GM19463 (cell line): ENCODE measurements at regions not wholly inside any gene's neighbourhood (a gene's known extent, or its start where the extent isn't known, plus 50 kb on each side); places are given as distances from the start of the nearest gene placed in this dataset.
"Not testable (repeated sequence)": the region's sequence is repeated elsewhere in the genome, so short reads cannot be mapped to it uniquely, and the experiment has no call there.

ENCODE experiments used
- ATAC-seq: cut with Tn5 transposase; IDR thresholded peaks from one replicate; pipeline ENCODE4 v1.9.1; 2021; ENCODE audit warnings: mild to moderate bottlenecking, moderate library complexity; ENCODE audit not compliant: unreplicated experiment

- no peak for ATAC-seq
Observed at GRCh38 chr21:22363504-22363903, 1365.3 kb downstream of the NCAM2 start.

DNA sequence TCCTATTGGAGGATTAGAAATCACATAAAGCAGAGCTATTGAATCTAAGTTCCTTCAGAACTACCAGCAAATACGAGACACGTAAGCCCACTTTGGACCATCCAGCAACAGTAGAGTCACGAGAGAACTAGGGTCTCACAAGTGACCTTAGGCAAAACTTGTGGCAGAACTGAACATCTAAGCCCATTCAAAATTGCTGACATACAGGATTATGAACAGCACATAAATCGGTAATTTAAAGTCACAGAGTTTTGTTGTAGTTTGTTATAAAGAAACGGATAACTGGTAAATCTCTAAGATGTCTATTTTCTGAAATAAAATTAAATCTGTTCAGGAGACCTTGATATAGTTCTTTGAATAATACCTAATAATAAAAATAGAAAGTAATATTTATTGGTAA, 1366.0 kb downstream of the NCAM2 start:
- no peak for ATAC-seq

- no peak for ATAC-seq
Observed at GRCh38 chr21:22374218-22374969, 1376.2 kb downstream of the NCAM2 start.

DNA sequence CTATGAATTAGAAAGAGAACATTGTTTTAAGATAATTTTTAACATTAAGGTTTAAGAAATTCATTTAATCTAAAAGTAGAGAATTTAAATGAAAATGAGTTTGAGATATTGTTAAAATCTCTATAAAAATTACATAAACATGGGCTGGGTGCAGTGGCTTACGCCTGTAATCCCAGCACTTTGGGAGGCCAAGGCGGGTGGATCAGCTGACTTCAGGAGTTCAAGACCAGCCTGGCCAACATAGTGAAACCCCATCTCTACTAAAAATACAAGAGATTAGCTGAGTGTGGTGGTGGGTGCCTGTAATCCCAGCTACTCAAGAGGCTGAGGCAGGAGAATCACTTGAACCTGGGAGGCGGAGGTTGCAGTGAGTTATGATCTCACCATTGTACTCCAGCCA, 1379.6 kb downstream of the NCAM2 start:
- ATAC-seq, result not testable (repeated sequence)

- no peak for ATAC-seq
Observed at GRCh38 chr21:22393324-22393723, 1395.1 kb downstream of the NCAM2 start.

DNA sequence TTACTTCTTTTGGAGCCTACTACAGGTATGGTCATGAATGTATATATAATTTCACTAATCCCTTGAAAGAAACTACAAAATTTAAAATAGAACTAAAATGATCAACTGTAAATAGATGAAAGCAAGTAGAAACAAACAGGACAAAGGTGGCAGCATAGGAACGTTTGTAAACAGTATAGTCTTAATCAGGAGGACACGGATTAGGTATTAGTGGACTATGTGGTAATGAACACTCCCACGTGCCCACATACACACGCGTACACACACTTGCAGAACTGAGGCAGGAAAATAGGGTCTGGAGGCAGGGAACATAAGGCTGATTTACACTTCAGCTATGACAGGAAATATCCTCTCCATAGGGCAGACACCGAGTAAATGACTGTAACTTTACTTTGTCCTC, 1397.8 kb downstream of the NCAM2 start:
- no peak for ATAC-seq

DNA sequence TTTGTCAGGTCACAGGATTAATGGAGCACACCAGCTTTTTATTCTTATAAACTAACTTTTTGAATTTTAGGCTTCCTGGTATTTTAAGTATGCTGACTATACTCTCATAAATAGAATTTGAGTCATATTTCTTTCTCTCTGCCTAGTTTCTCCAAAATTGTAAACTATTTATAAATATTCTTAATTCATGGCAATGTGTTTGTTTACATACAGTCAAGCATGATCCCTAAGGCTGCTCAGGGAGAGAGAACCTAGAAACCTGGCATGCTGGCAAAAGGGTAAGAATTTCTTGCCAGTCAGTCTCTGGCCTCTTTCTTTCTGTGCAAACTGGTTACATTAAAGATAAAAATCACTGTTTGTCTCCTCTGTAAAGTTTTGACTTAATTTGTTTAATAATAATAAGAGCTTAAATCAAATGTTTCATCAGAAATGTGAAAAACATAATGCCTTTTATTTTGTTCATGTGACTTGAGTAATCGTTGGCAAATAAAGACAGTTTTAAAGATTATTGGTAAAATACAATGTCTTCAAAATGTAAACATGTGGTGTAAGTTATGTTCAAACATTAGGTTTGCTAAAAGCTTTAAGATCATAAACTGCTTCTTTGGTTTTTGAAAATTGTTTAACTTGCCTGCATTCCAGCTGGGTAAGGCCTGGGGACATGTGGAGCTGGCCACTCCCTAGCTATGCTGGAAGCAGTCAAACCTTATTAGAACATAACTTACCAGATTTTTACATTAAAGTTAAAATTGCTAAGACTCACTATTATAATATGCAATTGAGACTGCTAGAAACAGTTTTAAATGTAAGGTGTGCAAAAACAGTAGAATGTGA, 1401.7 kb downstream of the NCAM2 start:
- ATAC-seq, result no peak

DNA sequence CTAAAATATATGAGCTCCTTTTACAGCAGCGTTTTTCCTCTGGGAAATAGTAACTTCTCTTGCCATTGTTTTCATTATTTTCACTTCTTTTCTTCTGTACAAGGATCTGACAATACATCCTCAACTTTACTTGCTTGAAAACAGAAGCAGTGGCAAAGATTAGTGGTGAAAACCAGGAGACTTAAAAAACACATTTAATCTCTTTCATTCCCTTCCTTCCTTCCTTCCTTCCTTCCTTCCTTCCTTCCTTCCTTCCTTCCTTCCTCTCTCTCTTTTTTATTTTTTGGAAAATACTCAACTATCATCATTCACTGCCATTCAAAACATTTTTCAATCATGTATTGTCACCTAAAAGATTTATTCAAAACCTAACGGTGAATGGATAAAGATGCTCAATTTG, 1411.4 kb downstream of the NCAM2 start:
- no peak for ATAC-seq

- ATAC-seq, result no peak
Observed at GRCh38 chr21:22416555-22416954, 1418.3 kb downstream of the NCAM2 start.

- ATAC-seq, result no peak
Observed at GRCh38 chr21:22421416-22422180, 1423.4 kb downstream of the NCAM2 start.

DNA sequence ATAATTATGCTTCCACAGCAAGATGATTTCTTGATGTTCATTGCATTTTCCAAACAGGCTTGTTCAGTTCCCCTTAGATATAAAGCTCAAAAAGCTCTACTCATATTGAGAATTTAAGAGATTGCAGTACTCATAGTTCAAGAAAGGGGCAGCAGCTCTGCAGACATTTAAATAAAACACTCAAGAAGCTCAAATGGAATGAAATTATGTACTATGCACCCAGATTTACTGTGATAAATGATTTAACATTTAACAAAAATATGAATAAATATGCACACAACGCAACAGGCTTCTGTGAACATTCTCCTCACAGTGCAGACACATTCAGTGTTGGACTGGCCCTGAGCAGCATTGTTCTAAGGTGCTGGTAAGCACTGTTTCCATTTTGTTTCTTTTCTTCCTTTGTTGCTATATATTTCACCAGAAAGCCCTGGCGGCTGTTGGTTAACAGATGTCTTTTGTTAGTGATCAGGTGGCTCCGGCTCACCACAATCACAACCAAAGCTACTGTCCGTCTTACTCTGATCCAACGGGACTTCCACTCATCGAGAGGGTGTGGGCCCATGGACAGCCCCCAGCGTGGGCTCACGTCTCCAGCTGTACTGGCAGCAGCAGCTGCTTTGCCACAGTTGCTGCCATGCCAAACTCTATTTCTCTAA, 1440.3 kb downstream of the NCAM2 start:
- ATAC-seq, result no peak

DNA sequence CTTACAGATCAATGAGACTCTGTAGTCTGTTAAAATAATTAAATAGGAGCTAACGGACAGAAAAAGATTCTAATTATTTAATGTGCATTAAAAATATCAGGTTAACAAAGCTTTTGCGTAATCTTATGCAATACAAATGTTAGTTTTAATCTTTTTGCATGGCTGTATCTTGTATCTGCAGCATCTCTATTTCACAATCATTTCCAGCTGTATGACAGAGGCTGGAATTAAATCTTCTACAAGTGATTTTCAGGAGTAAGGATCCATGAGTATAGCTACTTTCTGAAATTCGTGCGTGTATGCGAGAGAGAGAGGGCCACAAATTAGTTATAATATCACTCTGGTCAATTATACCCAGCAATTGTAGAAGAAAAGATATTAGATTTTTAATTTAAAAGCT, 1446.8 kb downstream of the NCAM2 start:
- ATAC-seq, result no peak

- ATAC-seq, result no peak
Observed at GRCh38 chr21:22450507-22450906, 1452.3 kb downstream of the NCAM2 start.

GRCh38 chr21:22456241-22456640, 1458.0 kb downstream of the NCAM2 start:
- no peak for ATAC-seq

DNA sequence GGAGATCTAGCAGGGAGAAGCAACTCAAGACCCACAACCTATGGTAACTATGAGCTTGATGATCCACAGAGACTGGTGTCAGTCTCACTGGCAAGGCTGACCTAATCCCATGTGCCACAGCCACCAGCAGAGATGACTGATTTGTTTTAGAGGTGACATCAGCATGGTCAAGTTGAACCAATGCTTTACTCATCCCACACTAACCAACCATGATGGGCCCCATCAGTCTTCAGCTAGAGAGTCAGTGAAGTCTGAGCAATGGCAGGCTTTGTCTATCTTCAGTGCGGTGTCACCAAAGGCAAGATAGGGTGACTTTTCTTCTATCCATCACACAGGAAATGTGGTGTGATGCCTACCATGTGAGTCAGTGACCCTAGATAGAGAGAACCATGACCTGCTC, 1470.7 kb downstream of the NCAM2 start:
- ATAC-seq, result no peak

GRCh38 chr21:22474403-22474802, 1476.2 kb downstream of the NCAM2 start:
- ATAC-seq, result no peak

DNA sequence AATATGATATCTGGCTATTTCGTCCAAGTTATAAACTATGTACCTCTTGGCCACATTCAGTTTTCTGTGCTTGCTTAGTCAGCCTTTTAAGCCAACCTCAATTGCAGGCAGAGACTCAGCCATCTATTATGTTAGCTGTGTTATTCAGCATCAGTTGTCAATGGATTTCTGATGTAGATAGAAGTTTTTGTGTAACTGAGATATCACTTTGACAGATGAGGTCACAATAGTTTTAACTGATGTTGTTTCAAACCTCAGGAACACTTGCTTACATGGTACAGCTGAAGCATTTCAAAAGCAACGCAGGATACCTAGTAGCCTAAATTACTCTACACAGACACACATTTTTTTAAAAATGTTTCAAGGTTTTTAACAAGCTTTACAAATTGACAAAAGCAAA, 1478.0 kb downstream of the NCAM2 start:
- ATAC-seq, result no peak

DNA sequence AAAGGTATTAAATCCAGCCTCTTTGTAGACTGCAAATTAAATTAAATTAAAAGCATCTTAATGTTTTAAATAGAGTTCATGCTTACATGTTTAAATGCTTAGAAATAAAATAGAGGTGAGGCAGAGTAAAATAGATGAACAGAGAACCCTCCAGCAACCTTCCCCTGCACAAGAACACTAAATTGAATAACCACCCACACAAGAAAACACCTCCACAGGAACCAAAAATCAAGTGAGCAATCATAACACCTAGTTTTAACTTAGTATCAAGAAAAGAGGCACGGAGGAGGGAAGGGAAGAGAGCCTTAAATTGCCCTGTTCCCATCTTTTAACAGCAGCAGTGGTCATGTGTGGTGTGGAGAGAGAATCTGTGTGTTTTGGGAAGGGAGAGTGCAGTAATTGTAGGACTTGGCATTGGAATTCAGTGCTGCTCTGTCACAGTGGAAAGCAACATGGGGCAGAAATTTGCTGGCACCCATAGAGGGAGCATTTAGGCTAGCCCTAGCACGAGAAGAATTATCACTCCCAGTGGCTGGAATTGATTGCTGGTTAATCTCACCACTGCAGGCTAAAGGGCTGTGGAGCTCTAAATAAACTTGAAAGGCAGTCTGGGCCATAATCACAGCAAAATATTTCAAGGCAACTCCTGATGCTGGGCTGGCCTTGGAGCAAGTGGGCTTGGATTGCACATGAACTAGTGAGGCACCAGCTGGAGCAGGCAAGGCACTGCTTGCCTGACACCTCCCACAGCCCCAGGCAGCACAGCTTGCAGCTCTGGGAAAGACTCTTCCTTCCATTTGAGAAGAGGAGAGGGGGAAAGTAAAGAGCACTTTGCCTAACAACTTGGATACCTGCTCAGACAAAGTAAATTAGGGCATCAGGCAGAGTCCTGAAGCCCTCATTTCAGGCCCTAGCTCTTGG, 1478.8 kb downstream of the NCAM2 start:
- ATAC-seq, result no peak

- ATAC-seq, result no peak
Observed at GRCh38 chr21:22490049-22490448, 1491.8 kb downstream of the NCAM2 start.

GRCh38 chr21:22516230-22516629, 1518.0 kb downstream of the NCAM2 start:
- ATAC-seq, result no peak
